NT2/D1 (cell line): ENCODE measurements at regions not wholly inside any gene's neighbourhood (a gene's known extent, or its start where the extent isn't known, plus 50 kb on each side); places are given as distances from the start of the nearest gene placed in this dataset.

Source experiments
- DNase-seq: peaks from one replicate; pipeline ENCODE4 v3.0.0-alpha.2; 2011; ENCODE audit warnings: low read depth, low spot score
- H3K27me3 ChIP-seq: 2 replicates; pipeline ENCODE4 v1.6.0; 2011; ENCODE audit warnings: mild to moderate bottlenecking; ENCODE audit not compliant: insufficient read length, insufficient read depth
- H3K36me3 ChIP-seq: 2 replicates; pipeline ENCODE4 v1.6.1; 2011; ENCODE audit warnings: mild to moderate bottlenecking, low read length, mixed read lengths; ENCODE audit not compliant: insufficient read depth, insufficient read length
- H3K4me1 ChIP-seq: 2 replicates; pipeline ENCODE4 v1.5.1; 2011; ENCODE audit not compliant: insufficient read depth, insufficient read length
- H3K4me3 ChIP-seq: 2 replicates; pipeline ENCODE4 v1.5.1; 2011; ENCODE audit warnings: low read depth; ENCODE audit not compliant: insufficient read length
- H3K9ac ChIP-seq: 2 replicates; pipeline ENCODE4 v1.6.0; 2011; ENCODE audit warnings: low read depth; ENCODE audit not compliant: insufficient read length
- H3K9me3 ChIP-seq: 2 replicates; pipeline ENCODE4 v1.5.1; 2011; ENCODE audit warnings: mild to moderate bottlenecking, low read length; ENCODE audit not compliant: insufficient read depth
- SUZ12 ChIP-seq: IDR thresholded peaks from 2 replicates; pipeline ENCODE4 v1.6.1; 2011; ENCODE audit not compliant: insufficient read length, insufficient read depth; ENCODE audit errors: extremely low read depth
- YY1 ChIP-seq: IDR thresholded peaks from 2 replicates; pipeline ENCODE4 v1.6.1; 2011; ENCODE audit not compliant: insufficient read length, insufficient read depth
- ZNF274 ChIP-seq: IDR thresholded peaks from 2 replicates; pipeline ENCODE4 v1.6.1; 2011; ENCODE audit warnings: mild to moderate bottlenecking, low read depth, low read length

GRCh38 chr3:156605686-156606605, 51.0 kb upstream of the SSR3 start:
- Histone ChIP-seq H3K36me3 (no peaks in the 10 kb centered on the region), H3K4me3 (peak overlapping the region; percentile 32), H3K4me1 (peaks cover 3% of the 10 kb centered on the region), H3K27me3 (no peaks in the 10 kb centered on the region), H3K9ac (peak overlapping the region; percentile 73), H3K9me3 (no peaks in the 10 kb centered on the region)
- no peak for TF ChIP-seq SUZ12
- peak; percentile 6 for TF ChIP-seq YY1
- DNase-seq, result peak; percentile 92

GRCh38 chr3:156604642-156605144, 49.8 kb upstream of the SSR3 start:
- H3K27me3 ChIP-seq, result no peaks in the 10 kb centered on the region
- peaks cover 3% of the 10 kb centered on the region for H3K4me1 ChIP-seq
- DNase-seq, result no peak
- TF ChIP-seq ZNF274 (no peak), SUZ12 (no peak), YY1 (no peak)
- no peak overlapping the region for H3K9ac ChIP-seq
- no peak overlapping the region for H3K4me3 ChIP-seq
- H3K36me3 ChIP-seq, result no peaks in the 10 kb centered on the region
- no peaks in the 10 kb centered on the region for H3K9me3 ChIP-seq
